Stimulated activated CD4-positive, alpha-beta T cell treated with anti-CD3 and anti-CD28 coated beads, TNF-alpha, amount 100 ng/mL, for 4 hours (primary cell): ENCODE measurements at regions not wholly inside any gene's neighbourhood (a gene's known extent, or its start where the extent isn't known, plus 50 kb on each side); places are given as distances from the start of the nearest gene placed in this dataset.
"Not testable (repeated sequence)": the region's sequence is repeated elsewhere in the genome, so short reads cannot be mapped to it uniquely, and the experiment has no call there.

ENCODE experiments used
- DNase-seq, 3 experiments: peaks; one replicate each; pipeline ENCODE4 v3.0.0-alpha.2; 2020; ENCODE audit warnings: low read depth in 3 of 3

- DNase-seq = not testable (repeated sequence)
These were observed 162.2 kb upstream of the PTPN20 start for GRCh38 chr10:46749003-46749402.

GRCh38 chr10:46749470-46749869, 161.8 kb upstream of the PTPN20 start:
- DNase-seq = not testable (repeated sequence)

GRCh38 chr10:46753763-46754162, 157.5 kb upstream of the PTPN20 start:
- not testable (repeated sequence) for DNase-seq

- DNase-seq = not testable (repeated sequence)
These were observed 149.8 kb upstream of the PTPN20 start for GRCh38 chr10:46761471-46761870.

GRCh38 chr10:46768515-46769291, 142.5 kb upstream of the PTPN20 start:
- not testable (repeated sequence) for DNase-seq

GRCh38 chr10:46773178-46773896, 137.9 kb upstream of the PTPN20 start:
- DNase-seq = not testable (repeated sequence)

GRCh38 chr10:46773897-46774236, 137.4 kb upstream of the PTPN20 start:
- not testable (repeated sequence) for DNase-seq

GRCh38 chr10:46774366-46774765, 136.9 kb upstream of the PTPN20 start:
- DNase-seq = not testable (repeated sequence)

- not testable (repeated sequence) for DNase-seq
These were observed 136.1 kb upstream of the PTPN20 start for GRCh38 chr10:46774945-46775667.

GRCh38 chr10:46775668-46776059, 135.6 kb upstream of the PTPN20 start:
- DNase-seq = not testable (repeated sequence)

GRCh38 chr10:46779571-46779970, 131.7 kb upstream of the PTPN20 start:
- DNase-seq = not testable (repeated sequence)

- not testable (repeated sequence) for DNase-seq
These were observed 131.1 kb upstream of the PTPN20 start for GRCh38 chr10:46780164-46780563.

- DNase-seq = not testable (repeated sequence)
These were observed 130.2 kb upstream of the PTPN20 start for GRCh38 chr10:46781001-46781400.

GRCh38 chr10:46782001-46782874, 129.0 kb upstream of the PTPN20 start:
- DNase-seq = not testable (repeated sequence)

- DNase-seq = not testable (repeated sequence)
These were observed 126.6 kb upstream of the PTPN20 start for GRCh38 chr10:46784665-46785064.

- DNase-seq = not testable (repeated sequence)
These were observed 125.1 kb upstream of the PTPN20 start for GRCh38 chr10:46786125-46786517.

- peak in 2 of 3 experiments; percentile 22 to 27 for DNase-seq
These were observed 124.5 kb upstream of the PTPN20 start for GRCh38 chr10:46786518-46787320.

GRCh38 chr10:46787321-46787615, 124.0 kb upstream of the PTPN20 start:
- DNase-seq = no peak

- DNase-seq = not testable (repeated sequence)
These were observed 118.4 kb upstream of the PTPN20 start for GRCh38 chr10:46792657-46793357.

GRCh38 chr10:46796351-46796750, 114.9 kb upstream of the PTPN20 start:
- DNase-seq = not testable (repeated sequence)
